Endodermal cell (in vitro differentiated cells): ENCODE measurements at regions not wholly inside any gene's neighbourhood (a gene's known extent, or its start where the extent isn't known, plus 50 kb on each side); places are given as distances from the start of the nearest gene placed in this dataset.

ENCODE experiments used
- DNase-seq: peaks from one replicate; pipeline ENCODE4 v3.0.0-alpha.2; 2017
- H3K27ac ChIP-seq: 2 replicates; pipeline ENCODE4 v1.5.1; 2013; ENCODE audit warnings: mild to moderate bottlenecking, low read depth, low read length, moderate library complexity
- H3K27me3 ChIP-seq: 2 replicates; pipeline ENCODE4 v1.6.1; 2013; ENCODE audit warnings: mild to moderate bottlenecking, low read length, moderate library complexity; ENCODE audit not compliant: insufficient read depth, control insufficient read depth, poor library complexity, severe bottlenecking
- H3K36me3 ChIP-seq: 2 replicates; pipeline ENCODE4 v1.7.0; 2013; ENCODE audit warnings: mild to moderate bottlenecking, low read length, moderate library complexity; ENCODE audit not compliant: control insufficient read depth, insufficient read depth
- H3K4me1 ChIP-seq: one replicate; pipeline ENCODE4 v1.7.0; 2013; ENCODE audit warnings: low read length; ENCODE audit not compliant: control insufficient read depth, insufficient read depth
- H3K4me3 ChIP-seq: 2 replicates; pipeline ENCODE4 v1.5.1; 2013; ENCODE audit warnings: mild to moderate bottlenecking, low read length, moderate library complexity
- H3K9ac ChIP-seq: 2 replicates; pipeline ENCODE4 v1.6.1; 2013; ENCODE audit warnings: mild to moderate bottlenecking, low read length, moderate library complexity; ENCODE audit not compliant: poor library complexity, severe bottlenecking; ENCODE audit errors: extremely low read depth
- H3K9me3 ChIP-seq: 2 replicates; pipeline ENCODE4 v1.6.1; 2013; ENCODE audit warnings: mild to moderate bottlenecking, low read length, moderate library complexity; ENCODE audit not compliant: control insufficient read depth
- H3K27ac Mint-ChIP-seq: 2 replicates; pipeline ENCODE4 v1.8.0; 2020; ENCODE audit warnings: mixed read lengths
- H3K27me3 Mint-ChIP-seq: 2 replicates; pipeline ENCODE4 v1.8.0; 2021; ENCODE audit warnings: mild to moderate bottlenecking, mixed read lengths; ENCODE audit not compliant: insufficient read depth
- H3K36me3 Mint-ChIP-seq: 2 replicates; pipeline ENCODE4 v1.8.0; 2020; ENCODE audit warnings: low read depth, mixed read lengths
- H3K4me1 Mint-ChIP-seq: 2 replicates; pipeline ENCODE4 v1.8.0; 2020; ENCODE audit warnings: mixed read lengths
- H3K4me3 Mint-ChIP-seq: 2 replicates; pipeline ENCODE4 v1.8.0; 2020; ENCODE audit warnings: mild to moderate bottlenecking, moderate library complexity, mixed read lengths
- H3K9me3 Mint-ChIP-seq: 2 replicates; pipeline ENCODE4 v1.8.0; 2020; ENCODE audit warnings: mild to moderate bottlenecking, mixed read lengths
- WGBS, 2 experiments: methylation state at CpG; one replicate each; pipeline versions ENCODE4 v1.1.5 to v1.1.7; 2013; ENCODE audit warnings: missing lambda C conversion rate in 2 of 2, mixed read lengths in 1 of 2; ENCODE audit not compliant: insufficient coverage in 1 of 2, insufficient read length in 1 of 2; 5-methylcytosine and 5-hydroxymethylcytosine counted together
- TF ChIP-seq, protein P1 (sequence below): fragments of 200-600 bp; sonication (generic); conservative IDR thresholded peaks from 2 replicates; pipeline ENCODE4 v1.5.0; 2021; ENCODE audit warnings: antibody characterized with exemption, mild to moderate bottlenecking

DNA sequence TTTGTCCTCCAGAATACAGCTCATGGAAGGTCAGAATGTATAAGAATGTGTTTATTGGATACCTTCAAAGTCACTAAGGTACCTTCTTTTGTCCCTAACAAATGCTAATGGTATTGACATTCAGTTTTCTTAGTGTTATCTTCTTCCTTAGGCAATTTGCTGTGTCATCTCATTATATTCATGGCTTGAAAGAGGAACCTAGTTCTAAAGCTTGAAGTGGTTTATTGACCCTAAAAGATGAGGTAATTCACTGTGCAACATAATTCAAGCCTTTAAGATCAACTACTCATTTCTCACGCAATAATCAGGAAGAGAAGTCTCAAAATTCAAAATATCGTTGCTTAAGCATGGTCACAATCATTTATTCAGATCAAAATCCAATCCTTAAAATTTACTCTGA, 342.7 kb upstream of the RIOK2 start:
- no peak overlapping the region for H3K4me3 ChIP-seq
- DNase-seq, result no peak
- Mint-ChIP-seq H3K36me3 (no peaks in the 10 kb centered on the region), H3K4me1 (no peaks in the 10 kb centered on the region), H3K27me3 (no peaks in the 10 kb centered on the region), H3K9me3 (peaks cover 5% of the 10 kb centered on the region), H3K27ac (no peak overlapping the region), H3K4me3 (no peak overlapping the region)
- no peaks in the 10 kb centered on the region for H3K9me3 ChIP-seq
- H3K27me3 ChIP-seq, result no peaks in the 10 kb centered on the region
- H3K4me1 ChIP-seq, result no peaks in the 10 kb centered on the region
- 90 to 96% methylated on average over 2 of the region's 2 CpGs for WGBS, 2 experiments
- H3K36me3 ChIP-seq, result no peaks in the 10 kb centered on the region
- H3K27ac ChIP-seq, result no peak overlapping the region
- H3K9ac ChIP-seq, result no peak overlapping the region
- TF ChIP-seq, protein P1, sequence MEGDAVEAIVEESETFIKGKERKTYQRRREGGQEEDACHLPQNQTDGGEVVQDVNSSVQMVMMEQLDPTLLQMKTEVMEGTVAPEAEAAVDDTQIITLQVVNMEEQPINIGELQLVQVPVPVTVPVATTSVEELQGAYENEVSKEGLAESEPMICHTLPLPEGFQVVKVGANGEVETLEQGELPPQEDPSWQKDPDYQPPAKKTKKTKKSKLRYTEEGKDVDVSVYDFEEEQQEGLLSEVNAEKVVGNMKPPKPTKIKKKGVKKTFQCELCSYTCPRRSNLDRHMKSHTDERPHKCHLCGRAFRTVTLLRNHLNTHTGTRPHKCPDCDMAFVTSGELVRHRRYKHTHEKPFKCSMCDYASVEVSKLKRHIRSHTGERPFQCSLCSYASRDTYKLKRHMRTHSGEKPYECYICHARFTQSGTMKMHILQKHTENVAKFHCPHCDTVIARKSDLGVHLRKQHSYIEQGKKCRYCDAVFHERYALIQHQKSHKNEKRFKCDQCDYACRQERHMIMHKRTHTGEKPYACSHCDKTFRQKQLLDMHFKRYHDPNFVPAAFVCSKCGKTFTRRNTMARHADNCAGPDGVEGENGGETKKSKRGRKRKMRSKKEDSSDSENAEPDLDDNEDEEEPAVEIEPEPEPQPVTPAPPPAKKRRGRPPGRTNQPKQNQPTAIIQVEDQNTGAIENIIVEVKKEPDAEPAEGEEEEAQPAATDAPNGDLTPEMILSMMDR, result no peak

- Histone ChIP-seq H3K9ac (no peak overlapping the region), H3K4me1 (no peaks in the 10 kb centered on the region), H3K27me3 (peaks cover 13% of the 10 kb centered on the region), H3K9me3 (no peaks in the 10 kb centered on the region), H3K4me3 (no peak overlapping the region), H3K27ac (no peak overlapping the region), H3K36me3 (no peaks in the 10 kb centered on the region)
- peaks cover 11% of the 10 kb centered on the region for H3K27me3 Mint-ChIP-seq
- TF ChIP-seq, protein P1, result no peak
- H3K36me3 Mint-ChIP-seq, result no peaks in the 10 kb centered on the region
- H3K4me3 Mint-ChIP-seq, result no peak overlapping the region
- DNase-seq, result no peak
- 86 to 100% methylated on average over 1 to 4 of the region's 4 CpGs for WGBS, 2 experiments
- H3K4me1 Mint-ChIP-seq, result peaks cover 12% of the 10 kb centered on the region
- no peak overlapping the region for H3K27ac Mint-ChIP-seq
- H3K9me3 Mint-ChIP-seq, result peaks cover 5% of the 10 kb centered on the region
Observed at GRCh38 chr5:97528941-97529340, 345.9 kb upstream of the RIOK2 start.

DNA sequence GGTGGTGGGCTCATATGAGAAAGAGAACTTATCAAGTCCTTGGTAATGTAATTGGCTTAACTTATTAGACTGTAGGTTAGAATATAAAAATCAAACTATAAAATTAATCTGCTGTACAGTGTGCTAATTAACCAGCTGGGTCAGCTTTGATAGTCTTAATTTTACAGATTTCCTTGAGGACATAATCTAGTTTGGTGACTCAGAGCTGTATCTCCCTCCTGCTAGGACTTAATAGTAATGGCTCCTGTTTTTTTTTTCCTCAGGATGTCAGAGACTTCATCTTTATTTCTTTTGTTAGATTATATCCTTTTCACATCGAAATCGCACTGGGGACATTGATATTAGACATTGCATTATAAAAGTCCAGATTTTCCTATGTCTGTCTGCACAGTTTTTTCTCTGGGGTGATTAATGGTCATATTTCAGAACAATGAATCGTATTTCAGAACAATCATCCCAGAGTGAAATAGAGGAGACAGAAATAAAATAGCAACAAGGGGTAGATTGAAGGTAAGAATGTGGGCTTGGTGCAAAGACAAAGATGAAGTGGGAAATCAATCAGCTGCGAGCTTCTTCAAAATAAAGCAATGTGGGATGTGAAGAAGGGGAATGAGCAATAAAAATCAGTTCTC, 346.4 kb upstream of the RIOK2 start:
- 87 to 100% methylated on average over 1 to 4 of the region's 4 CpGs for WGBS, 2 experiments
- no peaks in the 10 kb centered on the region for H3K4me1 ChIP-seq
- H3K9me3 Mint-ChIP-seq, result peaks cover 5% of the 10 kb centered on the region

More for the DNA sequence above, 346.4 kb upstream of the RIOK2 start:
- H3K27me3 ChIP-seq, result peaks cover 13% of the 10 kb centered on the region
- H3K27me3 Mint-ChIP-seq, result peaks cover 11% of the 10 kb centered on the region
- no peak overlapping the region for H3K9ac ChIP-seq
- TF ChIP-seq, protein P1, result no peak
- no peak overlapping the region for H3K27ac Mint-ChIP-seq
- DNase-seq, result no peak
- no peak overlapping the region for H3K4me3 Mint-ChIP-seq
- H3K4me3 ChIP-seq, result no peak overlapping the region
- no peaks in the 10 kb centered on the region for H3K36me3 ChIP-seq
- H3K9me3 ChIP-seq, result no peaks in the 10 kb centered on the region
- H3K27ac ChIP-seq, result no peak overlapping the region
- H3K4me1 Mint-ChIP-seq, result peaks cover 12% of the 10 kb centered on the region
- no peaks in the 10 kb centered on the region for H3K36me3 Mint-ChIP-seq
